ENCODE measurements at regions not wholly inside any gene's neighbourhood (a gene's known extent, or its start where the extent isn't known, plus 50 kb on each side); places are given as distances from the start of the nearest gene placed in this dataset.

DNA sequence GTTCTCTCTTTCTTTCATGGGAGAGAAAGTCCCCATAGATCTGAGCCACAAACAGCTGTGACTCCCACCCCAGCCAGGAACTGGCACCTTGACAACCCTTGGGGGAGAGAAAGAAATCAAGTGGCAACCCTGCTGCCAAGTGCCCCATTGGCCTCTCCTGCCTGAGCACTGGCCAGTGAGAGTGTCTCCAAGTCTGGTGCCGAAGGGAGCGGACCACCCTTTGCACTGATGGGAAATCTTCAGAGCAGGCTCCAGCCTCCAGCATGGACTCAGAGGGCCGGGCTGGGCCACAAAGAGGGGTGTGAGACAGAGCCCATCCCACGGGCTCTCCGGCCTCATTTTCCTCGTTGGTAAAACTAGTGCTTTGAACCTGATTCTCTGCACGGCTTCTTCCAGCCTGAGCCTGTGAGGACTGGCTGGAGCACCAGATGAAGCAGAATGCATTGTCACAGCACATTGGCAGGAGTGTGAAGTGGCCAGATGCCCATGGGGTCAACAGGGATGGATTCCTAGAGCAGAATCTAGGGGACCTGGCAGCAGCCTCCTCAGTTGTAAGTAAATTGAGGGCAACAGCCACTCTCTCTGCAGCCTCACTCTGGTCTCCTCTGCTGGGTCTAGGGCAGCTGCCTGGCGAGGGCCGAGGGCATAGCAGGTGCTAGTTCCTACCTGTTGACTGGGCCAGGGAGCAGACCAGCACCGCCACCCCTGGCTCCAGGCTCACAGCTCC, 81.4 kb downstream of the TRIM29 start:
- TF ChIP-seq, protein P1, sequence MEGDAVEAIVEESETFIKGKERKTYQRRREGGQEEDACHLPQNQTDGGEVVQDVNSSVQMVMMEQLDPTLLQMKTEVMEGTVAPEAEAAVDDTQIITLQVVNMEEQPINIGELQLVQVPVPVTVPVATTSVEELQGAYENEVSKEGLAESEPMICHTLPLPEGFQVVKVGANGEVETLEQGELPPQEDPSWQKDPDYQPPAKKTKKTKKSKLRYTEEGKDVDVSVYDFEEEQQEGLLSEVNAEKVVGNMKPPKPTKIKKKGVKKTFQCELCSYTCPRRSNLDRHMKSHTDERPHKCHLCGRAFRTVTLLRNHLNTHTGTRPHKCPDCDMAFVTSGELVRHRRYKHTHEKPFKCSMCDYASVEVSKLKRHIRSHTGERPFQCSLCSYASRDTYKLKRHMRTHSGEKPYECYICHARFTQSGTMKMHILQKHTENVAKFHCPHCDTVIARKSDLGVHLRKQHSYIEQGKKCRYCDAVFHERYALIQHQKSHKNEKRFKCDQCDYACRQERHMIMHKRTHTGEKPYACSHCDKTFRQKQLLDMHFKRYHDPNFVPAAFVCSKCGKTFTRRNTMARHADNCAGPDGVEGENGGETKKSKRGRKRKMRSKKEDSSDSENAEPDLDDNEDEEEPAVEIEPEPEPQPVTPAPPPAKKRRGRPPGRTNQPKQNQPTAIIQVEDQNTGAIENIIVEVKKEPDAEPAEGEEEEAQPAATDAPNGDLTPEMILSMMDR (IDR thresholded peaks at IDR 0.05; ENCODE audit: low read depth, low read length, missing control alignments) = no peak
- no peaks in the 10 kb centered on the region for H3K27me3 ChIP-seq (replicated peaks)
- no peak overlapping the region for H3K4me3 ChIP-seq (ENCODE audit: low read depth, low read length)
- in situ Hi-C loops (cut with HindIII; ENCODE audit: low pct_ligation_motif_present, low sequenced_read_pairs) = no loop called here
- DNase-seq = no peak
- H3K36me3 ChIP-seq (replicated peaks) = no peaks in the 10 kb centered on the region
- no peak overlapping the region for H3K27ac ChIP-seq

DNA sequence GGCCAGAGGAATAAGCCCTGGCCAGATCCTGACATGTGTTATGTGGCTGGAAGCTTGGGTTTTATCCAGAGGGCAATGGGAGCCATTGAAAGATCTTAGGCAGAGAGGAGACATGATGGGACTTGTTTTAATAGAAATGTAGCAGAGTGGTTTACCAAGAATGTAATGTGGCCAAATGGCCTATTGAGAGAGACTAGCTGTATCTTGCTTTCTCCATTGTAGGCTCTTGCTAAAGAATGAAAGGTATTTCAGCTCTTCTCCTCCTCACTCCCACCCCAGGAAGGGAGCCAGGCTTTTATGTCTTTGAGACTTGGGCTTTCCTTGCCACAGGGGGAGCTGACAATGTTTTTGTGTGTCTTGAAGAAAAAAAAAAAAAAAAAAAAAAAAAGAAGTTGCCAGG, 82.3 kb downstream of the TRIM29 start:
- Histone ChIP-seq H3K4me3 (ENCODE audit: low read depth, low read length) (no peak overlapping the region), H3K27me3 (replicated peaks) (no peaks in the 10 kb centered on the region), H3K36me3 (replicated peaks) (no peaks in the 10 kb centered on the region), H3K27ac (no peak overlapping the region)
- DNase-seq = no peak
- in situ Hi-C loops (cut with HindIII; ENCODE audit: low pct_ligation_motif_present, low sequenced_read_pairs) = no loop called here
- TF ChIP-seq, protein P1 (IDR thresholded peaks at IDR 0.05; ENCODE audit: low read depth, low read length, missing control alignments) = no peak

DNA sequence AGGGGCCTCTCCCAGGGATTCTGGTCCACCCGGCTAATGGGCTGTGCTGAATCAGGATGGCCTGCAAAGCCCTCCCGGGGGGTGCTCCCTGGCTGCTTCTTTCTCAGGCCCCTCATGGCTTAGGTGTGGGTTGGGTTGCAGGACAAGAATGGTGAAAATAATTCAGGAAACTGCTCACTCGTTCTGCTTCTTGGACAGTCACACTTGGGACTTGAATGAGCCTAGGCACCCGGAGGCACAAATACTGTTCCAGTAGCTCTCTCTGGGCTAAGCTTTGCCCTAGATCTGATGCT, 83.2 kb downstream of the TRIM29 start:
- Histone ChIP-seq H3K27ac (no peak overlapping the region), H3K4me3 (ENCODE audit: low read depth, low read length) (no peak overlapping the region), H3K36me3 (replicated peaks) (no peaks in the 10 kb centered on the region), H3K27me3 (replicated peaks) (no peaks in the 10 kb centered on the region)
- no peak for DNase-seq
- TF ChIP-seq, protein P1 (IDR thresholded peaks at IDR 0.05; ENCODE audit: low read depth, low read length, missing control alignments) = no peak
- in situ Hi-C loops (cut with HindIII; ENCODE audit: low pct_ligation_motif_present, low sequenced_read_pairs) = no loop called here

DNA sequence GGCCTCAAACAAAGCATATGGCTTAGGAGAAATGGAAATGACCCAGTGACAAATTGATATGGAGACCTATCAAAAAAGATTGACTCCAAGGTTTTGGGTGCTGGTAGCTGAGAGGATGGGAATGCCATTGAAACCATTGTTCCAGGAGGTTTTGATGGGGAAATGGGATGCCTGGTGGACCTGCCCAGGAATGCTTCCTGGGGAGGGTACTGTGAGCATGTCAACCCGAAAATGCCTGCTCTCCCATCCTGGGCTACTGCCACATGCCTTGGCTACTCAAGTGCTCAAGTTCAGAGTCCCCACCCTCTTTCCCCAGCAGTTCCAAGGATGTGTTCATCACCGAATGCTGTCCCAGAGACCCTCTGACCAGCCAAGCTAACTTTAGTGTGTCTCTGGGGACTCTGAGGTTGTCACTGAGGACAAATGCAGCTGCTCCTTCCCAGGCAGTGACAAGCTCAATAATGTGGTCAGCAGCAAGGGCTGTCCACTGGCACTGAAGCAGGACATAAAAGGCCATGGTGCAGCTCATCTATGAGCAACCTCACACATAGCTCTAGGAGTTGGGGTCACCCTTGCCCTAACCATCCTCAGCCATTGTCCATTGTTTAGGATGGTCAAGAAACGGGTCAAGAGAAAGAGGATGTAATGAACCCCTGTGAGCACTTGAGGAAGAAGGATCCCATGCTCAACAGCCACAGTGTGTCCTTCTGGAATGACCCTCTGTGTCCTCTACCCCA, 83.7 kb downstream of the TRIM29 start:
- TF ChIP-seq, protein P1 (IDR thresholded peaks at IDR 0.05; ENCODE audit: low read depth, low read length, missing control alignments) = no peak
- no peak overlapping the region for H3K4me3 ChIP-seq (ENCODE audit: low read depth, low read length)
- no peak for DNase-seq
- no peaks in the 10 kb centered on the region for H3K36me3 ChIP-seq (replicated peaks)
- in situ Hi-C loops (cut with HindIII; ENCODE audit: low pct_ligation_motif_present, low sequenced_read_pairs) = no loop called here
- H3K27me3 ChIP-seq (replicated peaks) = no peaks in the 10 kb centered on the region
- H3K27ac ChIP-seq = no peak overlapping the region

DNA sequence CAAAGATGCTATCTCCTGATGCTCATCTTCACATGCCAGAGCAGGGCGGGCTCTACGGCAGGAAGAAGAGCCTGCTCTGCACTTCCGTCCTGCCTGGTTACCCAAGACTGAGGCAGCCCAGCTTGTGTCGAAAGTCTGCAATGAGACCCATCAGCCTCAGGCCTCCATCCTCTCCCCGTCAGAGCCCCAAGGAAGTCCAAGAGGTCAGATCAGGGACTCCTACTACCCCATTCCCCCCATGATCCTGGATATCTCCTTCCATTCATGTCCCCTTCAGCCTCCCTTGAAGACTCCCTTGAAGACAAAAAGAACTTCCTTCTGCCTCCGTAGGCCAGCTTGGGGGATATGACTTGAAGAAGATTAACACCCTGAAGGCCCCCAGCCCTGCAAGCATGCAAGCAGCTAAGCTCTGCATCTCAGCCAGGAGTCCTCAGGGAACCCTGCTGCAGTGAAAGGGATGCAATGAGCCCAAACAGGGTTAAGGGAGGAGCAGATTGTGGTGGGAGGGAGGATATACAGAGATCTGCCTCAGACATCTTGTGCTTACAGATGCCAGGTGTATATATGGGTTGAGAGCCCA, 85.6 kb downstream of the TRIM29 start:
- Histone ChIP-seq H3K27ac (no peak overlapping the region), H3K27me3 (replicated peaks) (no peaks in the 10 kb centered on the region), H3K4me3 (ENCODE audit: low read depth, low read length) (no peak overlapping the region), H3K36me3 (replicated peaks) (no peaks in the 10 kb centered on the region)
- DNase-seq = no peak
- in situ Hi-C loops (cut with HindIII; ENCODE audit: low pct_ligation_motif_present, low sequenced_read_pairs) = no loop called here
- TF ChIP-seq, protein P1 (IDR thresholded peaks at IDR 0.05; ENCODE audit: low read depth, low read length, missing control alignments) = no peak

Measured in brain microvascular endothelial cell (primary cell).